HCT116 (cell line): ENCODE measurements at regions not wholly inside any gene's neighbourhood (a gene's known extent, or its start where the extent isn't known, plus 50 kb on each side); places are given as distances from the start of the nearest gene placed in this dataset.

Source experiments
- ATAC-seq: fragments of 200-7000 bp; cut with Tn5 transposase; 2 replicates; pipeline ENCODE4 v1.9.1; 2020; ENCODE audit warnings: mild to moderate bottlenecking, moderate library complexity
- BruUV-seq: library from RNA; stranded (reverse); fragments of 400-500 nt; replicated peaks from 2 replicates; lab custom pipeline; 2021; lab: Mats Ljungman, UMichigan
- CTCF ChIA-PET: fragments of 300-600 bp; sonication (Branson Sonifier 250); formaldehyde crosslinking; loops from one replicate; lab custom pipeline; 2021; ENCODE audit warnings: antibody characterized with exemption; lab: Charles Lee
- POLR2A ChIA-PET: fragments of 300-600, 350-600 bp; sonication (Branson Sonifier 250); formaldehyde crosslinking; loops from one replicate; lab custom pipeline; 2021; ENCODE audit warnings: antibody characterized with exemption; lab: Charles Lee
- RAD21 ChIA-PET, 2 experiments: fragments of 300-600 bp; sonication (Branson Sonifier 250); formaldehyde crosslinking; loops; one replicate each; lab custom pipeline; 2023; ENCODE audit warnings: low total read pairs in 2 of 2; ENCODE audit not compliant: uncharacterized antibody in 2 of 2, unreplicated experiment in 2 of 2, low non-redundant PET in 1 of 2; lab: Charles Lee
- DNase-seq: peaks from one replicate; pipeline ENCODE4 v3.0.0-alpha.2; 2010; ENCODE audit warnings: low read depth, low spot score
- H2AFZ ChIP-seq: fragments of 200-600 bp; shearing (Covaris generic), sonication (generic); 2 replicates; pipeline ENCODE4 v1.6.1; 2017; ENCODE audit warnings: low read depth, mixed run types, mixed read lengths, antibody characterized with exemption, low read length; ENCODE audit not compliant: poor library complexity, severe bottlenecking
- H3K27ac ChIP-seq: 2 replicates; pipeline ENCODE4 v1.5.1; 2012; ENCODE audit warnings: low read depth, low read length
- H3K27me3 ChIP-seq: fragments of 200-600 bp; sonication (generic); 2 replicates; pipeline ENCODE4 v1.6.1; 2016; ENCODE audit warnings: mixed run types, low read length, mixed read lengths; ENCODE audit not compliant: insufficient read depth
- H3K36me3 ChIP-seq, 2 experiments: fragments of 200-500 bp in 1 of 2; fragments of 200-600 bp in 1 of 2; sonication (Bioruptor generic) in 1 of 2; sonication (generic) in 1 of 2; 2 replicates each; pipeline versions ENCODE4 v1.5.1 to v1.6.1; 2014 to 2016; ENCODE audit warnings: low read length in 2 of 2, inconsistent platforms in 1 of 2, mixed read lengths in 1 of 2, mixed run types in 1 of 2; ENCODE audit not compliant: insufficient read depth in 2 of 2, control insufficient read depth in 1 of 2
- H3K4me1 ChIP-seq, 2 experiments: fragments of 200-600 bp in 1 of 2; sonication (generic) in 1 of 2; 2 replicates each; pipeline versions ENCODE4 v1.5.1 to v1.6.1; 2012 to 2017; ENCODE audit warnings: low read length in 2 of 2, inconsistent platforms in 1 of 2, mild to moderate bottlenecking in 1 of 2, mixed read lengths in 1 of 2, mixed run types in 1 of 2, moderate library complexity in 1 of 2; ENCODE audit not compliant: insufficient read depth in 2 of 2, control insufficient read depth in 1 of 2
- H3K4me2 ChIP-seq: fragments of 200-600 bp; sonication (generic); 2 replicates; pipeline ENCODE4 v1.6.1; 2017; ENCODE audit warnings: mixed run types, low read length, mixed read lengths
- H3K4me3 ChIP-seq, 2 experiments: fragments of 200-600 bp in 1 of 2; sonication (generic) in 1 of 2; replicated peaks in 1 of 2; 2 replicates each; pipeline ENCODE4 v1.5.1; 2011 to 2016; ENCODE audit warnings: low read length in 2 of 2, control low read depth in 1 of 2, low read depth in 1 of 2, mild to moderate bottlenecking in 1 of 2, mixed read lengths in 1 of 2, mixed run types in 1 of 2
- H3K79me2 ChIP-seq: fragments of 200-600 bp; sonication (generic); 2 replicates; pipeline ENCODE4 v1.6.1; 2017; ENCODE audit warnings: mild to moderate bottlenecking, mixed run types, low read length, moderate library complexity, mixed read lengths; ENCODE audit not compliant: insufficient read depth
- H3K9ac ChIP-seq: fragments of 200-600 bp; sonication (generic); 2 replicates; pipeline ENCODE4 v1.6.1; 2016; ENCODE audit warnings: low read length, mixed read lengths
- H3K9me2 ChIP-seq: fragments of 200-600 bp; sonication (generic), shearing (Covaris generic); 2 replicates; pipeline ENCODE4 v1.6.1; 2017; ENCODE audit warnings: mixed run types, mild to moderate bottlenecking, moderate library complexity; ENCODE audit not compliant: insufficient read depth
- H3K9me3 ChIP-seq, 2 experiments: fragments of 200-500 bp in 1 of 2; fragments of 200-600 bp in 1 of 2; sonication (Bioruptor generic) in 1 of 2; sonication (generic) in 1 of 2; 2 replicates each; pipeline ENCODE4 v1.6.1; 2014 to 2017; ENCODE audit warnings: low read length in 2 of 2, mixed read lengths in 2 of 2, inconsistent platforms in 1 of 2, low read depth in 1 of 2, mild to moderate bottlenecking in 1 of 2, mixed run types in 1 of 2, moderate library complexity in 1 of 2; ENCODE audit not compliant: control insufficient read depth in 1 of 2, insufficient read depth in 1 of 2
- H4K20me1 ChIP-seq: fragments of 200-600 bp; sonication (generic), shearing (Covaris generic); 2 replicates; pipeline ENCODE4 v1.6.1; 2017; ENCODE audit warnings: mixed run types, mild to moderate bottlenecking, moderate library complexity; ENCODE audit not compliant: insufficient read depth
- CEBPB ChIP-seq: IDR thresholded peaks from 2 replicates; pipeline ENCODE4 v1.6.1; 2012; ENCODE audit warnings: low read depth
- CTCF ChIP-seq, 3 experiments: fragments of 200-600 bp in 1 of 3; sonication (generic) in 1 of 3; IDR thresholded peaks in 2 of 3; conservative IDR thresholded peaks in 1 of 3; 2 replicates each; pipeline ENCODE4 v1.5.1; 2012 to 2017; ENCODE audit warnings: low read depth in 2 of 3, low read length in 2 of 3, antibody characterized with exemption in 1 of 3, borderline replicate concordance in 1 of 3, control low read depth in 1 of 3, mild to moderate bottlenecking in 1 of 3, mixed read lengths in 1 of 3, mixed run types in 1 of 3, moderate library complexity in 1 of 3; ENCODE audit not compliant: insufficient read depth in 1 of 3
- ELF1 ChIP-seq: IDR thresholded peaks from 2 replicates; pipeline ENCODE4 v1.6.1; 2012; ENCODE audit warnings: low read depth, borderline replicate concordance
- TCF7L2 ChIP-seq: IDR thresholded peaks from 2 replicates; pipeline ENCODE4 v1.7.0; 2011; ENCODE audit warnings: borderline replicate concordance, inconsistent platforms; ENCODE audit not compliant: insufficient read depth, insufficient read length; ENCODE audit errors: extremely low read depth
- intact Hi-C: fragments of 100-400 bp; cut with micrococcal nuclease; formaldehyde crosslinking; loops from 2 replicates; pipeline ENCODE4 v1.10.0; 2022
- TF ChIP-seq, protein P1 (sequence below): IDR thresholded peaks from 2 replicates; pipeline ENCODE4 v1.6.1; 2012; ENCODE audit warnings: low read depth

DNA sequence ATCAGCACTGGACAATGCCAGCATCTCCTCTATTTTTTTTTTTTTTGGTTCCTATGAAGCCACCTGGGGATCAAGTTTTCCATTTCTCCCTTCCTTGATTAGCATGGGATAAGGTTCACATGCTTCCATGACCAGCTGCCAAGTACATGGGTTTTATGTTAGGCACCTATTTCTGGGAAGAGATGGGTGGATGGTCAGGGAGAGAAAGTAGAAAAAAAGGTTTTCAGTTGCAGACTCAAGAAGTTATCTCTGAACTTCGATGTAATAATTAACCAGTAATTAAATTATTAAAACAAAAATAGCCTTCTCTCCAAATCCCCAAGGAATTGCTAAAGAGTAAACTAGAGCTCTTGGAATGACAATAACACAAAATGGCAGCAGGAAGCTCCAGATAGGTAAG, 164.9 kb upstream of the MAF start:
- no peaks in the 10 kb centered on the region for H3K9me2 ChIP-seq
- ATAC-seq = no peak
- no peaks in the 10 kb centered on the region for H4K20me1 ChIP-seq
- peaks cover 52 to 58% of the 10 kb centered on the region in 2 experiments; a peak in 2 of 4 replicates for H3K9me3 ChIP-seq
- intact Hi-C loops = no loop called here
- no peak overlapping the region for H3K9ac ChIP-seq
- no peaks in the 10 kb centered on the region for H3K4me1 ChIP-seq
- H3K36me3 ChIP-seq = no peaks in the 10 kb centered on the region
- H3K4me2 ChIP-seq = no peak overlapping the region
- no TSS peak for BruUV-seq
- CTCF ChIA-PET = no interaction called here
- no peak overlapping the region for H3K27ac ChIP-seq
- no peaks in the 10 kb centered on the region for H3K27me3 ChIP-seq
- no peaks in the 10 kb centered on the region for H3K79me2 ChIP-seq
- POLR2A ChIA-PET = no interaction called here
- TF ChIP-seq, protein P1, sequence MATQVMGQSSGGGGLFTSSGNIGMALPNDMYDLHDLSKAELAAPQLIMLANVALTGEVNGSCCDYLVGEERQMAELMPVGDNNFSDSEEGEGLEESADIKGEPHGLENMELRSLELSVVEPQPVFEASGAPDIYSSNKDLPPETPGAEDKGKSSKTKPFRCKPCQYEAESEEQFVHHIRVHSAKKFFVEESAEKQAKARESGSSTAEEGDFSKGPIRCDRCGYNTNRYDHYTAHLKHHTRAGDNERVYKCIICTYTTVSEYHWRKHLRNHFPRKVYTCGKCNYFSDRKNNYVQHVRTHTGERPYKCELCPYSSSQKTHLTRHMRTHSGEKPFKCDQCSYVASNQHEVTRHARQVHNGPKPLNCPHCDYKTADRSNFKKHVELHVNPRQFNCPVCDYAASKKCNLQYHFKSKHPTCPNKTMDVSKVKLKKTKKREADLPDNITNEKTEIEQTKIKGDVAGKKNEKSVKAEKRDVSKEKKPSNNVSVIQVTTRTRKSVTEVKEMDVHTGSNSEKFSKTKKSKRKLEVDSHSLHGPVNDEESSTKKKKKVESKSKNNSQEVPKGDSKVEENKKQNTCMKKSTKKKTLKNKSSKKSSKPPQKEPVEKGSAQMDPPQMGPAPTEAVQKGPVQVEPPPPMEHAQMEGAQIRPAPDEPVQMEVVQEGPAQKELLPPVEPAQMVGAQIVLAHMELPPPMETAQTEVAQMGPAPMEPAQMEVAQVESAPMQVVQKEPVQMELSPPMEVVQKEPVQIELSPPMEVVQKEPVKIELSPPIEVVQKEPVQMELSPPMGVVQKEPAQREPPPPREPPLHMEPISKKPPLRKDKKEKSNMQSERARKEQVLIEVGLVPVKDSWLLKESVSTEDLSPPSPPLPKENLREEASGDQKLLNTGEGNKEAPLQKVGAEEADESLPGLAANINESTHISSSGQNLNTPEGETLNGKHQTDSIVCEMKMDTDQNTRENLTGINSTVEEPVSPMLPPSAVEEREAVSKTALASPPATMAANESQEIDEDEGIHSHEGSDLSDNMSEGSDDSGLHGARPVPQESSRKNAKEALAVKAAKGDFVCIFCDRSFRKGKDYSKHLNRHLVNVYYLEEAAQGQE = no peak
- TF ChIP-seq ELF1 = no peak
- no peak for TF ChIP-seq TCF7L2
- TF ChIP-seq CTCF (IDR thresholded peaks at IDR 0.05 in 2 of 3, conservative IDR thresholded peaks at IDR 0.05 in 1 of 3; ENCODE audit: borderline replicate concordance in 1 of 3, insufficient read depth in 1 of 3, low read depth in 2 of 3, low read length in 2 of 3) = no peak
- no peak for TF ChIP-seq CEBPB
- RAD21 ChIA-PET = no interaction called here
- no peak overlapping the region for H2AFZ ChIP-seq
- H3K4me3 ChIP-seq = no peak overlapping the region
- DNase-seq = no peak
